ENCODE measurements at regions not wholly inside any gene's neighbourhood (a gene's known extent, or its start where the extent isn't known, plus 50 kb on each side); places are given as distances from the start of the nearest gene placed in this dataset.

DNA sequence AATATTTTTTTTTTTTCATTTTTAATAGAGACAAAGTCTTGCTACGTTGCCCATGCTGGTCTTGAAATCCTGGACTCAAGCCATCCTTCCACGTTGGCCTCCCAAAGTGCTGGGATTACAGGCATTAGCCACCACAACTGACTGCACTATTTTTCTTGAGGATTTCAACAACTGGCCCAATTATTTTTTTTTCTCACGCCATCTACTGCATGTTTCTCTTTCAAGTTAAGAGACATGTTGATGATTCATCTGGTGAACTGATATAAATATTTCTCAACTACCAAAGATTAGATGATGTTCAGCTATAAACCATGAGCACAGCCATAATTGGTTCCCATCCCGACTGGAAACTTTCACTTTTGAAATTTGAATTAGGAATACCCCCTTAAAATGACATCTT lies 688.4 kb upstream of the SYT4 start:
- no peak for TF ChIP-seq MXD4 (CRISPR knock-in tag; IDR thresholded peaks at IDR 0.05; ENCODE audit: borderline replicate concordance)
- TF ChIP-seq, protein P1, sequence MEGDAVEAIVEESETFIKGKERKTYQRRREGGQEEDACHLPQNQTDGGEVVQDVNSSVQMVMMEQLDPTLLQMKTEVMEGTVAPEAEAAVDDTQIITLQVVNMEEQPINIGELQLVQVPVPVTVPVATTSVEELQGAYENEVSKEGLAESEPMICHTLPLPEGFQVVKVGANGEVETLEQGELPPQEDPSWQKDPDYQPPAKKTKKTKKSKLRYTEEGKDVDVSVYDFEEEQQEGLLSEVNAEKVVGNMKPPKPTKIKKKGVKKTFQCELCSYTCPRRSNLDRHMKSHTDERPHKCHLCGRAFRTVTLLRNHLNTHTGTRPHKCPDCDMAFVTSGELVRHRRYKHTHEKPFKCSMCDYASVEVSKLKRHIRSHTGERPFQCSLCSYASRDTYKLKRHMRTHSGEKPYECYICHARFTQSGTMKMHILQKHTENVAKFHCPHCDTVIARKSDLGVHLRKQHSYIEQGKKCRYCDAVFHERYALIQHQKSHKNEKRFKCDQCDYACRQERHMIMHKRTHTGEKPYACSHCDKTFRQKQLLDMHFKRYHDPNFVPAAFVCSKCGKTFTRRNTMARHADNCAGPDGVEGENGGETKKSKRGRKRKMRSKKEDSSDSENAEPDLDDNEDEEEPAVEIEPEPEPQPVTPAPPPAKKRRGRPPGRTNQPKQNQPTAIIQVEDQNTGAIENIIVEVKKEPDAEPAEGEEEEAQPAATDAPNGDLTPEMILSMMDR (IDR thresholded peaks at IDR 0.05), result no peak
- TF ChIP-seq, protein P2, sequence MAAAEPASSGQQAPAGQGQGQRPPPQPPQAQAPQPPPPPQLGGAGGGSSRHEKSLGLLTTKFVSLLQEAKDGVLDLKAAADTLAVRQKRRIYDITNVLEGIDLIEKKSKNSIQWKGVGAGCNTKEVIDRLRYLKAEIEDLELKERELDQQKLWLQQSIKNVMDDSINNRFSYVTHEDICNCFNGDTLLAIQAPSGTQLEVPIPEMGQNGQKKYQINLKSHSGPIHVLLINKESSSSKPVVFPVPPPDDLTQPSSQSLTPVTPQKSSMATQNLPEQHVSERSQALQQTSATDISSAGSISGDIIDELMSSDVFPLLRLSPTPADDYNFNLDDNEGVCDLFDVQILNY (CRISPR knock-in tag; IDR thresholded peaks at IDR 0.05), result no peak
- TF ChIP-seq, protein P3, sequence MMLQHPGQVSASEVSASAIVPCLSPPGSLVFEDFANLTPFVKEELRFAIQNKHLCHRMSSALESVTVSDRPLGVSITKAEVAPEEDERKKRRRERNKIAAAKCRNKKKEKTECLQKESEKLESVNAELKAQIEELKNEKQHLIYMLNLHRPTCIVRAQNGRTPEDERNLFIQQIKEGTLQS (CRISPR knock-in tag; conservative IDR thresholded peaks at IDR 0.05), result no peak
- TF ChIP-seq ZNF317 (CRISPR knock-in tag; IDR thresholded peaks at IDR 0.05; ENCODE audit: borderline replicate concordance, low read depth), result no peak
- TF ChIP-seq, protein P4, sequence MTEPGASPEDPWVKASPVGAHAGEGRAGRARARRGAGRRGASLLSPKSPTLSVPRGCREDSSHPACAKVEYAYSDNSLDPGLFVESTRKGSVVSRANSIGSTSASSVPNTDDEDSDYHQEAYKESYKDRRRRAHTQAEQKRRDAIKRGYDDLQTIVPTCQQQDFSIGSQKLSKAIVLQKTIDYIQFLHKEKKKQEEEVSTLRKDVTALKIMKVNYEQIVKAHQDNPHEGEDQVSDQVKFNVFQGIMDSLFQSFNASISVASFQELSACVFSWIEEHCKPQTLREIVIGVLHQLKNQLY (CRISPR knock-in tag; IDR thresholded peaks at IDR 0.05), result no peak
- no peak for TF ChIP-seq GABPB1 (CRISPR knock-in tag; IDR thresholded peaks at IDR 0.05)
- TF ChIP-seq, protein P5, sequence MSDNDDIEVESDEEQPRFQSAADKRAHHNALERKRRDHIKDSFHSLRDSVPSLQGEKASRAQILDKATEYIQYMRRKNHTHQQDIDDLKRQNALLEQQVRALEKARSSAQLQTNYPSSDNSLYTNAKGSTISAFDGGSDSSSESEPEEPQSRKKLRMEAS (CRISPR knock-in tag; IDR thresholded peaks at IDR 0.05), result no peak
- no peak for TF ChIP-seq NFYB (CRISPR knock-in tag; conservative IDR thresholded peaks at IDR 0.05; ENCODE audit: low read depth)
- TF ChIP-seq CREB1 (CRISPR knock-in tag; IDR thresholded peaks at IDR 0.05), result no peak
